Osteoblast (primary cell): ENCODE measurements at regions not wholly inside any gene's neighbourhood (a gene's known extent, or its start where the extent isn't known, plus 50 kb on each side); places are given as distances from the start of the nearest gene placed in this dataset.

Experiments used
- DNase-seq: peaks from one replicate; pipeline ENCODE4 v3.0.0; 2011; ENCODE audit warnings: low spot score, mixed read lengths; ENCODE audit not compliant: insufficient read length; ENCODE audit errors: missing footprints
- H2AFZ ChIP-seq: 2 replicates; pipeline ENCODE4 v1.6.0; 2011; ENCODE audit warnings: mild to moderate bottlenecking, low read length
- H3K27ac ChIP-seq: 2 replicates; pipeline ENCODE4 v1.5.1; 2011; ENCODE audit warnings: mild to moderate bottlenecking, low read depth, low read length, moderate library complexity
- H3K27me3 ChIP-seq: 2 replicates; pipeline ENCODE4 v1.6.0; 2012; ENCODE audit warnings: mild to moderate bottlenecking, control low read depth, inconsistent platforms, low read length, moderate library complexity; ENCODE audit not compliant: insufficient read depth
- H3K36me3 ChIP-seq: 2 replicates; pipeline ENCODE4 v1.5.1; 2011; ENCODE audit warnings: mild to moderate bottlenecking, low read length, control low read depth, moderate library complexity; ENCODE audit not compliant: insufficient read depth
- H3K4me1 ChIP-seq: 2 replicates; pipeline ENCODE4 v1.5.1; 2011; ENCODE audit warnings: mild to moderate bottlenecking, low read length, control low read depth, moderate library complexity; ENCODE audit not compliant: insufficient read depth
- H3K4me2 ChIP-seq: 2 replicates; pipeline ENCODE4 v1.6.0; 2011; ENCODE audit warnings: mild to moderate bottlenecking, low read length; ENCODE audit not compliant: insufficient read depth
- H3K4me3 ChIP-seq: fragments of 200-600 bp; sonication (generic); 3 replicates; pipeline ENCODE4 v1.5.1; 2012; ENCODE audit warnings: mild to moderate bottlenecking, low read length, inconsistent platforms; ENCODE audit not compliant: insufficient read depth
- H3K79me2 ChIP-seq: 2 replicates; pipeline ENCODE4 v1.6.0; 2012; ENCODE audit warnings: mild to moderate bottlenecking, low read length, control low read depth, inconsistent platforms; ENCODE audit not compliant: insufficient read depth
- H3K9me3 ChIP-seq: 2 replicates; pipeline ENCODE4 v1.5.1; 2011; ENCODE audit warnings: low read depth, low read length, control low read depth
- H4K20me1 ChIP-seq: 2 replicates; pipeline ENCODE4 v1.6.0; 2012; ENCODE audit warnings: mild to moderate bottlenecking, low read length, control low read depth; ENCODE audit not compliant: insufficient read depth
- TF ChIP-seq, protein P1 (sequence below): IDR thresholded peaks from 2 replicates; pipeline ENCODE4 v1.5.1; 2011; ENCODE audit warnings: mild to moderate bottlenecking, low read depth, low read length, moderate library complexity; ENCODE audit errors: extremely low read depth

DNA sequence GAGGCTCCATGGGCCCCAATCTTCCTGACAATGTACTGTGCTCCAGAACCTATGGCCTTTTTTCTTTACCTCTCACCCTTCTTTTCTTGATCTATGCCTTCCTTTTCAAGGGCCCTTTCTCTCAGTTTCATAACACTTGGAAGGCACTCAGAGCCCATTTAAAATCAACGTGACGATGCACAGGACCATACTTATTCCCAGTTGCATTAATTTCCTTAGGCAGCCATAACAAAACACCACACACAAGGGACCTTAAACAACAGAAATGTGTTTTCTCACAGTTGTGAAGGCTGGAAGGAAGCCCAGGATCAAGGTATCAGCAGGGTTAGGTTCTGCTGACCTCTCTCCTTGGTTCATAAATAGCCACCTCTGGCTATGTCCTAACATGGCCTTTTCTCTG, 414.0 kb upstream of the TNP1 start:
- Histone ChIP-seq H2AFZ (no peak overlapping the region), H3K4me3 (no peak overlapping the region), H3K36me3 (no peaks in the 10 kb centered on the region), H3K27me3 (no peaks in the 10 kb centered on the region), H3K27ac (no peak overlapping the region), H3K9me3 (no peaks in the 10 kb centered on the region), H3K4me1 (peaks cover 18% of the 10 kb centered on the region), H3K4me2 (no peak overlapping the region), H3K79me2 (no peaks in the 10 kb centered on the region), H4K20me1 (no peaks in the 10 kb centered on the region)
- TF ChIP-seq, protein P1, sequence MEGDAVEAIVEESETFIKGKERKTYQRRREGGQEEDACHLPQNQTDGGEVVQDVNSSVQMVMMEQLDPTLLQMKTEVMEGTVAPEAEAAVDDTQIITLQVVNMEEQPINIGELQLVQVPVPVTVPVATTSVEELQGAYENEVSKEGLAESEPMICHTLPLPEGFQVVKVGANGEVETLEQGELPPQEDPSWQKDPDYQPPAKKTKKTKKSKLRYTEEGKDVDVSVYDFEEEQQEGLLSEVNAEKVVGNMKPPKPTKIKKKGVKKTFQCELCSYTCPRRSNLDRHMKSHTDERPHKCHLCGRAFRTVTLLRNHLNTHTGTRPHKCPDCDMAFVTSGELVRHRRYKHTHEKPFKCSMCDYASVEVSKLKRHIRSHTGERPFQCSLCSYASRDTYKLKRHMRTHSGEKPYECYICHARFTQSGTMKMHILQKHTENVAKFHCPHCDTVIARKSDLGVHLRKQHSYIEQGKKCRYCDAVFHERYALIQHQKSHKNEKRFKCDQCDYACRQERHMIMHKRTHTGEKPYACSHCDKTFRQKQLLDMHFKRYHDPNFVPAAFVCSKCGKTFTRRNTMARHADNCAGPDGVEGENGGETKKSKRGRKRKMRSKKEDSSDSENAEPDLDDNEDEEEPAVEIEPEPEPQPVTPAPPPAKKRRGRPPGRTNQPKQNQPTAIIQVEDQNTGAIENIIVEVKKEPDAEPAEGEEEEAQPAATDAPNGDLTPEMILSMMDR: no peak
- DNase-seq: no peak

DNA sequence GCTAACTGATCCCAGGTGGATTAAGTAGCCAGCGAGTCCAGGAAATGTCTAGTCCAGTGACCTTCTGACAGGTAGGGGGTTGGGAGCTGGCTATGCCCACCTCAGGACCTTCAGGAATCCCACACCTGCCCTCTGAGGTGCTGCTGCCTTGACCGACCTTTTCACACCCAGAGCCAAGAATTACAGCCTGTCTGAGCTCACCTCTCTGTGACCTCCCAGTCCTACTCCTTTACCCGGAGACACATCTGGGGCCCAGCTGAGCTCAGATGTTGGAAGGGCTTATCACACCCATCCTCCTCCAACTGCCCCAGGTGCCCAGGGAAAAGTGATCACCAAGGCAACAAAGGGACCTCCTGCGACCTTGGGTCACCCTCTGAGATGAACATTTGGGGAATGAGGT, 413.3 kb upstream of the TNP1 start:
- Histone ChIP-seq H3K9me3 (no peaks in the 10 kb centered on the region), H3K79me2 (no peaks in the 10 kb centered on the region), H2AFZ (no peak overlapping the region), H3K27ac (no peak overlapping the region), H3K27me3 (no peaks in the 10 kb centered on the region), H3K4me2 (no peak overlapping the region), H3K36me3 (no peaks in the 10 kb centered on the region), H4K20me1 (no peaks in the 10 kb centered on the region), H3K4me1 (peaks cover 12% of the 10 kb centered on the region), H3K4me3 (no peak overlapping the region)
- no peak for DNase-seq
- TF ChIP-seq, protein P1: no peak

GRCh38 chr2:217271813-217272212, 411.9 kb upstream of the TNP1 start:
- no peaks in the 10 kb centered on the region for H3K36me3 ChIP-seq
- TF ChIP-seq, protein P1: no peak
- no peaks in the 10 kb centered on the region for H3K4me1 ChIP-seq
- H2AFZ ChIP-seq: no peak overlapping the region
- H4K20me1 ChIP-seq: no peaks in the 10 kb centered on the region
- no peaks in the 10 kb centered on the region for H3K9me3 ChIP-seq
- no peak overlapping the region for H3K4me2 ChIP-seq
- H3K27ac ChIP-seq: no peak overlapping the region
- no peak for DNase-seq
- H3K79me2 ChIP-seq: no peaks in the 10 kb centered on the region
- no peak overlapping the region for H3K4me3 ChIP-seq
- no peaks in the 10 kb centered on the region for H3K27me3 ChIP-seq

DNA sequence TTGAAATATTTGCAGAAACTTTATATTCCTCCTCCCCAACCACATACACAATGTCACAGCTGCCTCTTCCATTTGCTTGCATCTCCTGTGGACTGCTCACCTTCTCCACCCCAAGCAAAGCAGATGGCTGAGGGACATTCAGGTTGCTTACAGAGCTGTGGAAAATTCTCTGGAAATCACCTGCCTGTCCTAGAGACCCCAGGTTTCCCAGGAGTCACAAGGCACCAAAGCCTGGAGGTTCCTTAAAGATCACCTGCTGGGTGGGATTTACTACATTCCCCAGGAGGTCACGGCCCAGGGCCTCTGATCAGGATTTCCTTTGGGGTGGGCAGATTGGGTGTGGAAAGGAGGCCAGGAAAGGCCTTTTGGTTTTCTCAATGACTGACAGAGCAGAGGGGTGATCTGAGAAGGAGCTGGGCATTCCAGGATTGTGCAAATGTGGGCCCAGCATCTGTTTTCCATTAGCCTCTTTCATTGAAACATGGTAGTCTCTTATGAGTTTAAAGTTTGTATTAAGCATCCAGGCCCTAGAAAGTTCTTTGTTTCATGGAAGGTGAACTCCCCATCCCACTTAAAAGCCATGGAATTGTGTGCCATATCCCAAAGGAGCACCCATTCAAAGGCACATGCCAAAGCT, 410.7 kb upstream of the TNP1 start:
- H3K36me3 ChIP-seq: no peaks in the 10 kb centered on the region
- no peak overlapping the region for H3K4me3 ChIP-seq
- H3K4me2 ChIP-seq: no peak overlapping the region
- no peaks in the 10 kb centered on the region for H3K79me2 ChIP-seq
- DNase-seq: no peak
- H3K4me1 ChIP-seq: no peaks in the 10 kb centered on the region
- H4K20me1 ChIP-seq: no peaks in the 10 kb centered on the region
- no peaks in the 10 kb centered on the region for H3K27me3 ChIP-seq
- TF ChIP-seq, protein P1: no peak
- no peak overlapping the region for H2AFZ ChIP-seq
- H3K9me3 ChIP-seq: no peaks in the 10 kb centered on the region
- no peak overlapping the region for H3K27ac ChIP-seq
